ENCODE measurements at regions not wholly inside any gene's neighbourhood (a gene's known extent, or its start where the extent isn't known, plus 50 kb on each side); places are given as distances from the start of the nearest gene placed in this dataset.

DNA sequence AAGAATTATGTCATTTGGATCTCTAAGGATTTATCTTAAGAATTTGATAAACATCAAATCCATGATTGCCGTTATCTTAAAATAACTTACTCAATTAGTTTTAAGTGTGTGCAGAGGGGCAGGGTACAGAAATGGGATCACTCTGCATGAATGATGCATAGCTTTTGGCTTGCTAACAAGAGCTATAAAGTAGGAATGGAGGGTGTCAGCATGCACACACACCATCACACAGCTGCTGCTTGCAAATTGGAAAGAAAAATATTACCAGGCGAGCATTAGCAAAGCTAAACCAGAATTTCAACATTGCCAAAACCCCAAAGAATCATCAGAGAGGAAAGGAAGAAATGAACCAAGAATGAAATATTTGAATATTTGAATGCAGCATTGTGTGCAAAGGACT is 580.6 kb downstream of the LMO7 start:
- H3K4me3 ChIP-seq (ENCODE audit: low read length) = no peak overlapping the region
- TF ChIP-seq, protein P1, sequence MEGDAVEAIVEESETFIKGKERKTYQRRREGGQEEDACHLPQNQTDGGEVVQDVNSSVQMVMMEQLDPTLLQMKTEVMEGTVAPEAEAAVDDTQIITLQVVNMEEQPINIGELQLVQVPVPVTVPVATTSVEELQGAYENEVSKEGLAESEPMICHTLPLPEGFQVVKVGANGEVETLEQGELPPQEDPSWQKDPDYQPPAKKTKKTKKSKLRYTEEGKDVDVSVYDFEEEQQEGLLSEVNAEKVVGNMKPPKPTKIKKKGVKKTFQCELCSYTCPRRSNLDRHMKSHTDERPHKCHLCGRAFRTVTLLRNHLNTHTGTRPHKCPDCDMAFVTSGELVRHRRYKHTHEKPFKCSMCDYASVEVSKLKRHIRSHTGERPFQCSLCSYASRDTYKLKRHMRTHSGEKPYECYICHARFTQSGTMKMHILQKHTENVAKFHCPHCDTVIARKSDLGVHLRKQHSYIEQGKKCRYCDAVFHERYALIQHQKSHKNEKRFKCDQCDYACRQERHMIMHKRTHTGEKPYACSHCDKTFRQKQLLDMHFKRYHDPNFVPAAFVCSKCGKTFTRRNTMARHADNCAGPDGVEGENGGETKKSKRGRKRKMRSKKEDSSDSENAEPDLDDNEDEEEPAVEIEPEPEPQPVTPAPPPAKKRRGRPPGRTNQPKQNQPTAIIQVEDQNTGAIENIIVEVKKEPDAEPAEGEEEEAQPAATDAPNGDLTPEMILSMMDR (conservative IDR thresholded peaks at IDR 0.05; ENCODE audit: low read depth, low read length) = no peak
- no peak for DNase-seq (ENCODE audit: low read depth)

- TF ChIP-seq, protein P1 (conservative IDR thresholded peaks at IDR 0.05; ENCODE audit: low read depth, low read length) = no peak
- DNase-seq (ENCODE audit: low read depth) = no peak
- H3K4me3 ChIP-seq (ENCODE audit: low read length) = no peak overlapping the region
These were observed 577.9 kb downstream of the LMO7 start for GRCh38 chr13:76214001-76214400.

DNA sequence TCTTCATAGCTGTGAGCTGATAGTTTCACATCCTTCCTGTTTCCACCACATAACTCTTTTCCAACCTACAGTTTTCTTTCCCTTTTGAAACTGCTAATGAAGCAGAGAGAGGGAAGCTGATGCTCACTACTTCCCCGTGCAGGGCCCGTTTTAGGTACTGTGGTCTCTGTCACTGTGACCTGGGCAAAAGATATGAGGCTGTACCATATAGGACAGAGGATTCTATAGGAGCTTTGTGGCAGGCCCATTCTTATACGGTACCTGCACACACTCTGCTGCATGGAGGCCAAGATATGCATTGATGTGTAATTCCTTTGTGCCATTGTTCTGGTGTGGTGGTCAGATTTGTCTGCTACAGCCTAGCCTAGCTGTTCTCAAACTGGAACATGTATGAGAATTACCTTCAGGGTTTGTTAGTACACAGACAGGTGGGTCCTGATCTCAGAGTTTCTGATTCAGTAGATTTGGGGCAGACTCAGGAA is 577.3 kb downstream of the LMO7 start:
- no peak overlapping the region for H3K4me3 ChIP-seq (ENCODE audit: low read length)
- TF ChIP-seq, protein P1 (conservative IDR thresholded peaks at IDR 0.05; ENCODE audit: low read depth, low read length) = no peak
- no peak for DNase-seq (ENCODE audit: low read depth)

- TF ChIP-seq, protein P1 (conservative IDR thresholded peaks at IDR 0.05; ENCODE audit: low read depth, low read length) = no peak
- no peak overlapping the region for H3K4me3 ChIP-seq (ENCODE audit: low read length)
- no peak for DNase-seq (ENCODE audit: low read depth)
These were observed 574.1 kb downstream of the LMO7 start for GRCh38 chr13:76210262-76210661.

- DNase-seq (ENCODE audit: low read depth) = no peak
- TF ChIP-seq, protein P1 (conservative IDR thresholded peaks at IDR 0.05; ENCODE audit: low read depth, low read length) = no peak
- no peak overlapping the region for H3K4me3 ChIP-seq (ENCODE audit: low read length)
These were observed 562.5 kb downstream of the LMO7 start for GRCh38 chr13:76198568-76199163.

DNA sequence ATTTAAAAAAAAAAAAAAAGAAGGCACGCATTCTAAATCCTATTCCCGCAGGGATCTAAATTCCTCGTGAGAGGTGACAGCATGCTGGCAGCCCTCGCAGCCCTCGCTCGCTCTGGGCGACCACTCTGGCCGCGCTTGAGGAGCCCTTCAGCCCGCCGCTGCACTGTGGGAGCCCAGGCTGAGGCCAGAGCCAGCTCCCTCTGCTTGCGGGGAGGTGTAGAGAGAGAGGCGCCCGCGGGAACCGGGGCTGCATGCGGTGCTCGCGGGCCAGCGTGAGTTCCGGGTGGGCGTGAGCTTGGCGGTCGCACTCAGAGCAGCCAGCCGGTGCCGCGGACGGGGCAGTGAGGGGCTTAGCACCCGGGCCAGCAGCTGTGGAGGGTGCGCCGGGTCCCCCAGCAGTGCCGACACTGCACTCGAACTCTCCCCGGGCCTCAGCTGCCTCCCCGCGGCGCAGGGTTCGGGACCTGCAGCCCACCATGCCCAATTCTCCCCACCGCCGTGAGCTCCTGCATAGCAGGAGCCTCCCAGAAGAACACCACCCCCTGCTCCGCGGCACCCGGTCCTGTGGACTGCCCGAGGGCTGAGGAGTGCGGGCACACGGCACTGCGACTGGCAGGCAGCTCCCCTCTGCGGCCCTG is 553.9 kb downstream of the LMO7 start:
- H3K4me3 ChIP-seq (ENCODE audit: low read length) = no peak overlapping the region
- DNase-seq (ENCODE audit: low read depth) = no peak
- TF ChIP-seq, protein P1 (conservative IDR thresholded peaks at IDR 0.05; ENCODE audit: low read depth, low read length) = no peak
